Suprapubic skin (tissue), 4 donors: ENCODE measurements at regions not wholly inside any gene's neighbourhood (a gene's known extent, or its start where the extent isn't known, plus 50 kb on each side); places are given as distances from the start of the nearest gene placed in this dataset.

Source experiments
- DNase-seq, 2 donors: peaks; one replicate each; pipeline ENCODE4 v3.0.0-alpha.2; 2019; ENCODE audit warnings: low spot score in 2 of 2
- H3K27ac ChIP-seq: fragments of 200-600 bp; sonication (generic); one replicate; pipeline ENCODE4 v1.5.1; 2019
- H3K27me3 ChIP-seq: fragments of 200-600 bp; sonication (generic); one replicate; pipeline ENCODE4 v1.5.1; 2019
- H3K36me3 ChIP-seq: fragments of 200-600 bp; sonication (generic); one replicate; pipeline ENCODE4 v1.5.1; 2019
- H3K4me1 ChIP-seq: fragments of 200-600 bp; sonication (generic); one replicate; pipeline ENCODE4 v1.5.1; 2019
- H3K4me3 ChIP-seq: fragments of 200-600 bp; sonication (generic); one replicate; pipeline ENCODE4 v1.5.1; 2019; ENCODE audit warnings: mild to moderate bottlenecking
- H3K9me3 ChIP-seq: fragments of 200-600 bp; sonication (generic); one replicate; pipeline ENCODE4 v1.5.1; 2019
- CTCF ChIP-seq, 2 donors: fragments of 200-600 bp in 1 of 2; fragments of 450-650 bp in 1 of 2; sonication (generic) in 1 of 2; IDR thresholded peaks; one replicate each; pipeline ENCODE4 v1.5.1; 2016 to 2019; ENCODE audit warnings: antibody characterized with exemption in 2 of 2, mild to moderate bottlenecking in 1 of 2, moderate library complexity in 1 of 2
- EP300 ChIP-seq: sonication (generic); formaldehyde crosslinking; IDR thresholded peaks from one replicate; pipeline ENCODE4 v1.6.1; 2017; ENCODE audit warnings: antibody characterized with exemption
- POLR2A ChIP-seq, 2 donors: fragments of 450-650 bp; IDR thresholded peaks; one replicate each; pipeline ENCODE4 v1.6.1; 2017; ENCODE audit warnings: antibody characterized with exemption in 2 of 2, mild to moderate bottlenecking in 2 of 2, moderate library complexity in 2 of 2
- POLR2AphosphoS5 ChIP-seq, 3 donors: sonication (generic); formaldehyde crosslinking; IDR thresholded peaks; one replicate each; pipeline ENCODE4 v1.6.1; 2017; ENCODE audit warnings: antibody characterized with exemption in 3 of 3
- WGBS: methylation state at CpG from one replicate; pipeline ENCODE4 v1.1.5; 2018; 5-methylcytosine and 5-hydroxymethylcytosine counted together

GRCh38 chr13:80438521-80438920, 97.6 kb upstream of the SPRY2 start:
- no peak for TF ChIP-seq CTCF (IDR thresholded peaks at IDR 0.05)
- TF ChIP-seq POLR2A (IDR thresholded peaks at IDR 0.05): no peak
- TF ChIP-seq POLR2AphosphoS5 (IDR thresholded peaks at IDR 0.05): no peak
- no peak for TF ChIP-seq EP300
- WGBS: 92% methylated on average over 3 of the region's 3 CpGs
- H3K36me3 ChIP-seq: no peaks in the 10 kb centered on the region
- no peaks in the 10 kb centered on the region for H3K9me3 ChIP-seq
- DNase-seq: no peak
- H3K4me3 ChIP-seq: no peak overlapping the region
- H3K27ac ChIP-seq: no peak overlapping the region
- no peaks in the 10 kb centered on the region for H3K27me3 ChIP-seq
- no peaks in the 10 kb centered on the region for H3K4me1 ChIP-seq

GRCh38 chr13:80437231-80437630, 96.3 kb upstream of the SPRY2 start:
- Histone ChIP-seq H3K4me1 (no peaks in the 10 kb centered on the region), H3K27ac (peak overlapping the region; percentile 3), H3K27me3 (no peaks in the 10 kb centered on the region), H3K4me3 (no peak overlapping the region), H3K36me3 (no peaks in the 10 kb centered on the region), H3K9me3 (no peaks in the 10 kb centered on the region)
- no peak for TF ChIP-seq CTCF (IDR thresholded peaks at IDR 0.05)
- TF ChIP-seq POLR2AphosphoS5 (IDR thresholded peaks at IDR 0.05): no peak
- TF ChIP-seq POLR2A (IDR thresholded peaks at IDR 0.05): no peak
- no peak for TF ChIP-seq EP300
- WGBS: 67% methylated on average over 1 of the region's 1 CpG
- no peak for DNase-seq

- Histone ChIP-seq H3K4me3 (no peak overlapping the region), H3K9me3 (no peaks in the 10 kb centered on the region), H3K36me3 (no peaks in the 10 kb centered on the region), H3K27ac (peak overlapping the region; percentile 3), H3K4me1 (no peaks in the 10 kb centered on the region), H3K27me3 (no peaks in the 10 kb centered on the region)
- DNase-seq: no peak
- 44% methylated on average over 4 of the region's 4 CpGs for WGBS
- TF ChIP-seq EP300: no peak
- TF ChIP-seq POLR2A (IDR thresholded peaks at IDR 0.05): no peak
- no peak for TF ChIP-seq POLR2AphosphoS5 (IDR thresholded peaks at IDR 0.05)
- TF ChIP-seq CTCF (IDR thresholded peaks at IDR 0.05): no peak
These were observed 95.7 kb upstream of the SPRY2 start for GRCh38 chr13:80436571-80437169.

GRCh38 chr13:80430561-80430960, 89.6 kb upstream of the SPRY2 start:
- H3K4me1 ChIP-seq: no peaks in the 10 kb centered on the region
- H3K36me3 ChIP-seq: no peaks in the 10 kb centered on the region
- no peak for TF ChIP-seq POLR2AphosphoS5 (IDR thresholded peaks at IDR 0.05)
- no peak for TF ChIP-seq EP300
- no peak for TF ChIP-seq CTCF (IDR thresholded peaks at IDR 0.05)
- TF ChIP-seq POLR2A (IDR thresholded peaks at IDR 0.05): no peak
- no peak overlapping the region for H3K4me3 ChIP-seq
- no peaks in the 10 kb centered on the region for H3K9me3 ChIP-seq
- H3K27ac ChIP-seq: no peak overlapping the region
- H3K27me3 ChIP-seq: no peaks in the 10 kb centered on the region
- DNase-seq: no peak

- WGBS: 73% methylated on average over 3 of the region's 3 CpGs
- no peaks in the 10 kb centered on the region for H3K27me3 ChIP-seq
- DNase-seq: no peak
- H3K36me3 ChIP-seq: no peaks in the 10 kb centered on the region
- H3K4me1 ChIP-seq: no peaks in the 10 kb centered on the region
- no peaks in the 10 kb centered on the region for H3K9me3 ChIP-seq
- no peak overlapping the region for H3K4me3 ChIP-seq
- H3K27ac ChIP-seq: no peak overlapping the region
- TF ChIP-seq POLR2A (IDR thresholded peaks at IDR 0.05): no peak
- TF ChIP-seq CTCF (IDR thresholded peaks at IDR 0.05): no peak
- no peak for TF ChIP-seq EP300
- no peak for TF ChIP-seq POLR2AphosphoS5 (IDR thresholded peaks at IDR 0.05)
These were observed 87.6 kb upstream of the SPRY2 start for GRCh38 chr13:80428349-80429096.
